Progenitor cell of endocrine pancreas (in vitro differentiated cells): ENCODE measurements at regions not wholly inside any gene's neighbourhood (a gene's known extent, or its start where the extent isn't known, plus 50 kb on each side); places are given as distances from the start of the nearest gene placed in this dataset.
A peak's percentile ranks its signal among the peaks of the same experiment; 100 is the strongest.

ENCODE experiments used
- DNase-seq: peaks from one replicate; pipeline ENCODE4 v3.0.0; 2021; ENCODE audit warnings: low spot score; ENCODE audit not compliant: unreplicated experiment
- H3K27ac Mint-ChIP-seq: 2 replicates; pipeline ENCODE4 v1.8.0; 2021; ENCODE audit warnings: mild to moderate bottlenecking, moderate library complexity, mixed read lengths
- H3K27me3 Mint-ChIP-seq: 2 replicates; pipeline ENCODE4 v1.8.0; 2021; ENCODE audit warnings: mixed read lengths
- H3K36me3 Mint-ChIP-seq: 2 replicates; pipeline ENCODE4 v1.8.0; 2022; ENCODE audit warnings: mixed read lengths; ENCODE audit not compliant: insufficient read depth
- H3K4me1 Mint-ChIP-seq: 2 replicates; pipeline ENCODE4 v1.8.0; 2021; ENCODE audit warnings: low read depth, mixed read lengths
- H3K4me3 Mint-ChIP-seq: 2 replicates; pipeline ENCODE4 v1.8.0; 2021; ENCODE audit warnings: low read depth, mild to moderate bottlenecking, moderate library complexity, mixed read lengths
- H3K9me3 Mint-ChIP-seq: 2 replicates; pipeline ENCODE4 v1.8.0; 2021; ENCODE audit warnings: low read depth, mixed read lengths
- TF ChIP-seq, protein P1 (sequence below): fragments of 200-600 bp; sonication (generic); IDR thresholded peaks from one replicate; pipeline ENCODE4 v1.5.0; 2021; ENCODE audit warnings: antibody characterized with exemption, mild to moderate bottlenecking; ENCODE audit not compliant: unreplicated experiment

GRCh38 chr2:217186152-217186551 is 326.3 kb upstream of the TNP1 start:
- no peak for DNase-seq
- Mint-ChIP-seq H3K4me1 (no peaks in the 10 kb centered on the region), H3K27ac (no peak overlapping the region), H3K27me3 (no peaks in the 10 kb centered on the region), H3K36me3 (no peaks in the 10 kb centered on the region), H3K9me3 (no peaks in the 10 kb centered on the region), H3K4me3 (no peak overlapping the region)
- TF ChIP-seq, protein P1, sequence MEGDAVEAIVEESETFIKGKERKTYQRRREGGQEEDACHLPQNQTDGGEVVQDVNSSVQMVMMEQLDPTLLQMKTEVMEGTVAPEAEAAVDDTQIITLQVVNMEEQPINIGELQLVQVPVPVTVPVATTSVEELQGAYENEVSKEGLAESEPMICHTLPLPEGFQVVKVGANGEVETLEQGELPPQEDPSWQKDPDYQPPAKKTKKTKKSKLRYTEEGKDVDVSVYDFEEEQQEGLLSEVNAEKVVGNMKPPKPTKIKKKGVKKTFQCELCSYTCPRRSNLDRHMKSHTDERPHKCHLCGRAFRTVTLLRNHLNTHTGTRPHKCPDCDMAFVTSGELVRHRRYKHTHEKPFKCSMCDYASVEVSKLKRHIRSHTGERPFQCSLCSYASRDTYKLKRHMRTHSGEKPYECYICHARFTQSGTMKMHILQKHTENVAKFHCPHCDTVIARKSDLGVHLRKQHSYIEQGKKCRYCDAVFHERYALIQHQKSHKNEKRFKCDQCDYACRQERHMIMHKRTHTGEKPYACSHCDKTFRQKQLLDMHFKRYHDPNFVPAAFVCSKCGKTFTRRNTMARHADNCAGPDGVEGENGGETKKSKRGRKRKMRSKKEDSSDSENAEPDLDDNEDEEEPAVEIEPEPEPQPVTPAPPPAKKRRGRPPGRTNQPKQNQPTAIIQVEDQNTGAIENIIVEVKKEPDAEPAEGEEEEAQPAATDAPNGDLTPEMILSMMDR = no peak

DNA sequence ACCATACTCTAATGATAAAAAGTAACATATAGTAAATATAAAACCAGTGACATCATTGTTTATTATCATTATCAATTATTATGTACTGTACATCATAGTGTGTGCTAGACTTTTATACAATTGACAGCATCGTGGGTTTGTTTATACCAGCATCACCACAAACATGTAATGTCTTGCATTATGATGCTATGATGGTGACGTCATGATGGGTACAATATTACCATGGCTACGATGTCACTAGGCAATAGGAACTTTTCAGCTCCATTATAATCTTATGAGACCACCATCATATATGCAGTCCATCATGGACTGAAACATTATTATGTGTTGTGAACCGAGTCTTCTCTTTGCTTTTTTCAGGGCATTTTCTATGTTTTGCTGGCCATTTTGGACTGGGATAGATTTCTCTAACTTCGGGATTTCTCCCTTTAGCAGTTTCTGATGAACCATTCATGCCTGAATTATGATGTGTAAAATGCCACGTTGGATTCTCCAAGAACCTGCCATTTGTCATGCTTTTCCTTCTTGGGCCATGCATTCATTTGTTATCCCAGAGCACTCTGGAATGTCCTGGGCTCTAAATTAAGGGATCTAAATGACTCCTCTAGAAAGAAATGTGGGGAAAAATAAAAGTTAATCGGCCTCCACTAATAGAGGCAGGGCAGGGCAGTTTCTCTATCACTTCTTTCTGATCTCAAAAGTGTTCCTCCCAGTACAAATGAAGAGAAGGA is 325.6 kb upstream of the TNP1 start:
- H3K36me3 Mint-ChIP-seq = no peaks in the 10 kb centered on the region
- H3K27ac Mint-ChIP-seq = no peak overlapping the region
- DNase-seq = no peak
- H3K4me3 Mint-ChIP-seq = no peak overlapping the region
- no peaks in the 10 kb centered on the region for H3K4me1 Mint-ChIP-seq
- H3K9me3 Mint-ChIP-seq = no peaks in the 10 kb centered on the region
- no peaks in the 10 kb centered on the region for H3K27me3 Mint-ChIP-seq
- TF ChIP-seq, protein P1 = no peak

GRCh38 chr2:217184242-217184641 is 324.4 kb upstream of the TNP1 start:
- Mint-ChIP-seq H3K9me3 (no peaks in the 10 kb centered on the region), H3K27me3 (no peaks in the 10 kb centered on the region), H3K4me3 (no peak overlapping the region), H3K36me3 (no peaks in the 10 kb centered on the region), H3K4me1 (no peaks in the 10 kb centered on the region), H3K27ac (no peak overlapping the region)
- TF ChIP-seq, protein P1 = no peak
- no peak for DNase-seq

- Mint-ChIP-seq H3K9me3 (no peaks in the 10 kb centered on the region), H3K4me3 (no peak overlapping the region), H3K27me3 (no peaks in the 10 kb centered on the region), H3K27ac (peak overlapping the region; percentile 78), H3K4me1 (no peaks in the 10 kb centered on the region), H3K36me3 (no peaks in the 10 kb centered on the region)
- no peak for DNase-seq
- TF ChIP-seq, protein P1 = no peak
Measured at GRCh38 chr2:217183471-217183870, 323.6 kb upstream of the TNP1 start.

GRCh38 chr2:217182926-217183325 is 323.1 kb upstream of the TNP1 start:
- H3K4me3 Mint-ChIP-seq = no peak overlapping the region
- no peaks in the 10 kb centered on the region for H3K36me3 Mint-ChIP-seq
- H3K27ac Mint-ChIP-seq = no peak overlapping the region
- no peaks in the 10 kb centered on the region for H3K4me1 Mint-ChIP-seq
- TF ChIP-seq, protein P1 = no peak
- no peak for DNase-seq
- H3K9me3 Mint-ChIP-seq = peaks cover 3% of the 10 kb centered on the region
- H3K27me3 Mint-ChIP-seq = no peaks in the 10 kb centered on the region
